Activated CD8-positive, alpha-beta memory T cell treated with anti-CD3 and anti-CD28 coated beads, Interleukin-2, amount 50 U/mL, for 48 hours (primary cell): ENCODE measurements at regions not wholly inside any gene's neighbourhood (a gene's known extent, or its start where the extent isn't known, plus 50 kb on each side); places are given as distances from the start of the nearest gene placed in this dataset.
A peak's percentile ranks its signal among the peaks of the same experiment; 100 is the strongest.
"Not testable (repeated sequence)": the region's sequence is repeated elsewhere in the genome, so short reads cannot be mapped to it uniquely, and the experiment has no call there.

ENCODE experiments used
- DNase-seq: peaks from one replicate; pipeline ENCODE4 v3.0.0-alpha.2; 2020

- no peak for DNase-seq
Observed at GRCh38 chr4:131613086-131613823, 1535.8 kb upstream of the PCDH10 start.

- no peak for DNase-seq
Observed at GRCh38 chr4:131613824-131614216, 1535.3 kb upstream of the PCDH10 start.

- no peak for DNase-seq
Observed at GRCh38 chr4:131632877-131633276, 1516.2 kb upstream of the PCDH10 start.

- DNase-seq = no peak
Observed at GRCh38 chr4:131635191-131635590, 1513.9 kb upstream of the PCDH10 start.

GRCh38 chr4:131638781-131639180 is 1510.3 kb upstream of the PCDH10 start:
- DNase-seq = no peak

DNA sequence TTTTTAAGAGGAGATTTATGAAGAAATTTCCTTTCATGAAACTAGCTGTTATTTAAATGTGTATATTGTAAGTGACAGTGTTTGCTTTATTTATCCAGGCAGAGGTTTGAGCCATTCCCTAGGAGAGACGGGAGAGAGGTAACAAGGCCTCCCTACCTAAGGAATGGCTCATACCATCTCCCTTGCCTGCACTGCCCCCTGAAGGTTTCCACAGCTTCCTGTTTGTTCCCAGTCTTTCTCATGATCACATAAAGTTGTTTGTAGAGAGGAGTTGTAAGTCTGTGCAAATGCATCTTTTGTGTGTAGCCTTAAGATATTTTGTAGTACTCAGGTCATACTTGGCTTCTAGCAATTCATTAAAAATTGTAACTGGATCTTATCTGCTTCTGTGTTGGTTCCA is 1504.5 kb upstream of the PCDH10 start:
- DNase-seq = no peak

- DNase-seq = no peak
Observed at GRCh38 chr4:131649227-131649626, 1499.9 kb upstream of the PCDH10 start.

DNA sequence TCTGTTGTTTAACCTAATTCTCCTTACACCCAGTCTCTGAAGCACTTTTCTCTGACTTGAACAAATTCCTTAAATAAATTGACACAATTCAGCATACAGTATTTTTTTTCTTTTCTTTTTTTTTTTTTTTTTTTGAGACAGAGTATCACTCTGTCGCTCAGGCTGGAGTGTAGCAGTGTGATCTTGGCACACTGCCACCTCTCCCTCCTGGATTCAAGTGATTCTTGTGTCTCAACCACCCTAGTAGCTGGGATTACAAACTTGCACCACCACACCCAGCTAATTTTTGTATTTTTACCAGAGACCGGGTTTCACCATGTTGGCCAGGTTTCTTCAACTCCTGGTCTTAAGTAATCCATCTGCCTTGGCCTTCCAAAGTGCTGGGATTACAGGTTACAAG is 1498.1 kb upstream of the PCDH10 start:
- DNase-seq = no peak

GRCh38 chr4:131683314-131683713 is 1465.8 kb upstream of the PCDH10 start:
- not testable (repeated sequence) for DNase-seq

- DNase-seq = no peak
Observed at GRCh38 chr4:131721883-131722282, 1427.2 kb upstream of the PCDH10 start.

- DNase-seq = not testable (repeated sequence)
Observed at GRCh38 chr4:131723069-131723468, 1426.0 kb upstream of the PCDH10 start.

DNA sequence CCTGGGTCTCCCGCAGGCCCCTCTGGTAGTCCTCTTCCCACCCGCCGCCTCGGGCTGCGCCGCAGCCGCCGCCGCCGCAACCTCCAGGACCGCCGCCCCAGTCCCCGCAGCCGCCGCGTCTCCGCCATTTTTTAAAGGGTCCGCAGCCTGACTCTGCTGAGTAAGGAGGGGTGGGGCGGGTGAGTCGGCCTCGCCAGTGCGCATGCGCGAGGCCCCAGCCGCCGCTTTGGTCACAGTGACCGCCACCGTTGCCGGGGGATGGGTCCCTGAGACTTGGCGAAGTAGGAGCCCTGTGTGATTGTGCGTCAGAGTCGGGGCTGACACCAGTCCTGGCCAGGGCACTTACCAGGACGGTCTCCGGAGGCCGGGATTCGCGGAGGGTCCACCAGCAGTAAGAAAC is 1424.2 kb upstream of the PCDH10 start:
- peak; percentile 67 for DNase-seq

GRCh38 chr4:131725521-131725920 is 1423.6 kb upstream of the PCDH10 start:
- not testable (repeated sequence) for DNase-seq

- not testable (repeated sequence) for DNase-seq
Observed at GRCh38 chr4:131726940-131727339, 1422.2 kb upstream of the PCDH10 start.

DNA sequence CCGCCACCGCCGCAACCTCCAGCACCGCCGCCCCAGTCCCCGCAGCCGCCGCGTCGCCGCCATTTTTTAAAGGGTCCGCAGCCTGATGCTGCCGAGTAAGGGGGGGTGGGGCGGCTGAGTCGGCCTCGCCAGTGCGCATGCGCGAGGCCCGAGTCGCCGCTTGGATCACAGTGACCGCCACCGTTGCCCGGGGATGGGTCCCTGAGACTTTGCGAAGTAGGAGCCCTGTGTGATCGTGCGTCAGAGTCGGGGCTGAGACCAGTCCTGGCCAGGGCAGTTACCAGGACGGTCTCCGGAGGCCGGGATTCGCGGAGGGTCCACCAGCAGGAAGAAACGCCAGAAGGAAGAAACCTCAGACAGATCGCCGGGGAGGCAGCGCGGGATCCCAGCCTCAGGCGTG is 1421.7 kb upstream of the PCDH10 start:
- DNase-seq = not testable (repeated sequence)

DNA sequence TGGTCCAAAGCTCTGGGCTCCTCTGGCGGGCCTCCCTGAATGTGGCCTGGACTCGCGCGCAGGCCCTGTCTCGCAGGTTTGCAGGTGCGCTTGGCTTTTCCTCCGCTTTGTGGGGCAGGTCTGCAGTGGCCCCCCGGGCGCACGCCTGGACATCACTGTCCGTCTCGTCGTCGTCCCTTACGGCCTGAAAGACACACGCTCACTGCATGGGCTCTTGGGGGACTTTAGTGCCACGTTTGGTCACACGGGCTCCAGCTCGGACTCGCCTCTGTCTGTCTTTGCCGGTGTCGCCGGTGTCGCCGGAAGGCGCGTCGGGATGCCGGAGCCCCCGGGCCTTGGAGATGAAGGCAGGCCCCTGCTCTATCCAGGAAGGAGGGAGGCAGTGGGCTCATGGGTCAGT is 1419.9 kb upstream of the PCDH10 start:
- not testable (repeated sequence) for DNase-seq

GRCh38 chr4:131729716-131730398 is 1419.2 kb upstream of the PCDH10 start:
- not testable (repeated sequence) for DNase-seq

GRCh38 chr4:131730574-131730973 is 1418.5 kb upstream of the PCDH10 start:
- DNase-seq = not testable (repeated sequence)

GRCh38 chr4:131732034-131732630 is 1417.0 kb upstream of the PCDH10 start:
- not testable (repeated sequence) for DNase-seq

DNA sequence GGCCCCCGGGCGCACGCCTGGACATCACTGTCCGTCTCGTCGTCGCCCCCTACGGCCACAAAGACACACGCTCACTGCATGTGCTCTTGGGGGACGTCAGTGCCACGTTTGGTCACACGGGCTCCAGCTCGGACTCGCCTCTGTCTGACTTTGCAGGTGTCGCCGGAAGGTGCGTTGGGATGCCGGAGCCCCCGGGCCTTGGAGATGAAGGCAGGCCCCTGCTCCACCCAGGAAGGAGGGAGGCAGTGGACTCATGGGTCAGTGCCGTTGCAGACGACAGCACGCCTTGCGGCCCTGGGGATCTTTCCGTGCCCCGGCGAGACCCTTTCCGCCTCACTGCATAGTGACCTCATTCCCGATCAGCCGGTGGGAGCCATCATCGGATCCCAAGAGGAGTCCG is 1414.8 kb upstream of the PCDH10 start:
- DNase-seq = not testable (repeated sequence)

DNA sequence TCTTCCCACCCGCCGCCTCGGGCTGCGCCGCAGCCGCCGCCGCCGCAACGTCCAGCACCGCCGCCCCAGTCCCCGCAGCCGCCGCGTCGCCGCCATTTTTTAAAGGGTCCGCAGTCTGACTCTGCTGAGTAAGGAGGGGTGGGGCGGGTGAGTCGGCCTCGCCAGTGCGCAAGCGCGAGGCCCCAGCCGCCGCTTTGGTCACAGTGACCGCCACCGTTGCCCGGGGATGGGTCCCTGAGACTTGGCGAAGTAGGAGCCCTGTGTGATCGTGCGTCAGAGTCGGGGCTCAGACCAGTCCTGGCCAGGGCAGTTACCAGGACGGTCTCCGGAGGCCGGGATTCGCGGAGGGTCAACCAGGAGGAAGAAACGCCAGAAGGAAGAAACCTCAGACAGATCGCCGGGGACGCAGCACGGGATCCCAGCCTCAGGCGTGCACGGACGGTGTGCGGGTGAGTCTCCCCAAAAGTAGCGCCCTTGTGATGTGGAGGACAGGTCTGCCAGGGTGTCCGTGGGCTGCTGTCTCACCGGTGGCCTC is 1414.2 kb upstream of the PCDH10 start:
- DNase-seq = peak; percentile 56

- not testable (repeated sequence) for DNase-seq
Observed at GRCh38 chr4:131738991-131739390, 1410.1 kb upstream of the PCDH10 start.

DNA sequence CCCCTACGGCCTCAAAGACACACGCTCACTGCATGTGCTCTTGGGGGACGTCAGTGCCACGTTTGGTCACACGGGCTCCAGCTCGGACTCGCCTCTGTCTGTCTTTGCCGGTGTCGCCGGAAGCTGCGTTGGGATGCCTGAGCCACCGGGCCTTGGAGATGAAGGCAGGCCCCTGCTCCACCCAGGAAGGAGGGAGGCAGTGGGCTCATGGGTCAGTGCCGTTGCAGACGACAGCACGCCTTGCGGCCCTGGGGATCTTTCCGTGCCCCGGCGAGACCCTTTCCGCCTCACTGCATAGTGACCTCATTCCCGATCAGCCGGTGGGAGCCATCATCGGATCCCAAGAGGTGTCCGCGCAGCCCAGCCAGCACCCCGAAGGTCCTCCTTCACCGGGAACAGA is 1407.3 kb upstream of the PCDH10 start:
- DNase-seq = not testable (repeated sequence)
